ENCODE measurements at regions not wholly inside any gene's neighbourhood (a gene's known extent, or its start where the extent isn't known, plus 50 kb on each side); places are given as distances from the start of the nearest gene placed in this dataset.

DNA sequence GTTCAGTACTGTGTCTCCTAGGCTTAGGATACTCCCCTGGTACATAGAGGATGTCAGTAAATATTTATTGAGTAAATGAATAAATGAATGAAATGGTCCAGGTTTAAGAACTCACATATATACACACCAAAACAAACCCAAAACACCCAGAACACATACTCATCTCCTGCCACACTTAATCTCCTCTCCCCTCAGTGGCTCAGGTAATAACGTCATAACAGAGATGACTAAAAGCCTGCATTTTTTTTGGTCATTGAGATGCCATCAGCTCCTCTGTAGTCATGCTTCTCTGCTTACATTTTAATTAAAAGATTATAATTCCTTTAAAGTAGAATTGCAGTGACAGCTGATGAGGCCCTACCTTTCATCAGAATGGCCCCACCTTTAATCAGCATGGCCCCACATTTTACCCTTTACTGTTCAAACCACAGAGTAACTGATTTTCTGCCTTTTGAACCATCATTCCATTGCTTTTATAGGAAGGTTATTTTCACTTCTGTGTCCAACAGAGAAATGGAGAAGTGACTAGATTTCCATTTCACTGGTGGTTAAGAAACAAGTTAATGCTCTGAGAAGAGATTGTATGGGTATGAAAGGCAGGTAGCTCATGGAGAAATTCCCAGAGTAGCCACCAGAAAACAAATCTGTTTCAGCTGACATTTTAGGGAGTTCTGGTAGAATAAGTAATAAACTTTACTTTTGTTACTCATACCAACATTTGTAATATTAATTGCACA lies 193.4 kb upstream of the ATP2B1 start:
- TF ChIP-seq, protein P1, sequence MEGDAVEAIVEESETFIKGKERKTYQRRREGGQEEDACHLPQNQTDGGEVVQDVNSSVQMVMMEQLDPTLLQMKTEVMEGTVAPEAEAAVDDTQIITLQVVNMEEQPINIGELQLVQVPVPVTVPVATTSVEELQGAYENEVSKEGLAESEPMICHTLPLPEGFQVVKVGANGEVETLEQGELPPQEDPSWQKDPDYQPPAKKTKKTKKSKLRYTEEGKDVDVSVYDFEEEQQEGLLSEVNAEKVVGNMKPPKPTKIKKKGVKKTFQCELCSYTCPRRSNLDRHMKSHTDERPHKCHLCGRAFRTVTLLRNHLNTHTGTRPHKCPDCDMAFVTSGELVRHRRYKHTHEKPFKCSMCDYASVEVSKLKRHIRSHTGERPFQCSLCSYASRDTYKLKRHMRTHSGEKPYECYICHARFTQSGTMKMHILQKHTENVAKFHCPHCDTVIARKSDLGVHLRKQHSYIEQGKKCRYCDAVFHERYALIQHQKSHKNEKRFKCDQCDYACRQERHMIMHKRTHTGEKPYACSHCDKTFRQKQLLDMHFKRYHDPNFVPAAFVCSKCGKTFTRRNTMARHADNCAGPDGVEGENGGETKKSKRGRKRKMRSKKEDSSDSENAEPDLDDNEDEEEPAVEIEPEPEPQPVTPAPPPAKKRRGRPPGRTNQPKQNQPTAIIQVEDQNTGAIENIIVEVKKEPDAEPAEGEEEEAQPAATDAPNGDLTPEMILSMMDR (IDR thresholded peaks at IDR 0.05), result no peak
- TF ChIP-seq POLR2A (IDR thresholded peaks at IDR 0.05), result no peak

Measured in thyroid gland (tissue), 4 donors.